Bronchial epithelial cell (primary cell): ENCODE measurements at regions not wholly inside any gene's neighbourhood (a gene's known extent, or its start where the extent isn't known, plus 50 kb on each side); places are given as distances from the start of the nearest gene placed in this dataset.
"Not testable (repeated sequence)": the region's sequence is repeated elsewhere in the genome, so short reads cannot be mapped to it uniquely, and the experiment has no call there.

ENCODE experiments used
- DNase-seq: peaks from one replicate; pipeline ENCODE4 v3.0.0-alpha.2; 2010; ENCODE audit warnings: low read depth
- FAIRE-seq: peaks from 2 replicates; lab custom pipeline; 2011; peaks lifted over from hg19 to GRCh38; lab: Jason Lieb, UNC
- H3K27me3 ChIP-seq: 2 replicates; pipeline ENCODE4 v1.5.1; 2011; ENCODE audit warnings: low read length; ENCODE audit not compliant: control insufficient read depth, insufficient read depth
- H3K36me3 ChIP-seq: 2 replicates; pipeline ENCODE4 v1.5.1; 2011; ENCODE audit warnings: low read length; ENCODE audit not compliant: control insufficient read depth, insufficient read depth
- H3K4me3 ChIP-seq: 2 replicates; pipeline ENCODE4 v1.5.1; 2011; ENCODE audit warnings: mild to moderate bottlenecking, low read depth, low read length, control low read depth
- CTCF ChIP-seq: IDR thresholded peaks from 2 replicates; pipeline ENCODE4 v1.5.1; 2011; ENCODE audit warnings: mild to moderate bottlenecking, moderate library complexity, low read length, control low read depth, inconsistent platforms; ENCODE audit not compliant: insufficient read depth, severe bottlenecking

GRCh38 chr3:75422101-75422945 lies 241.8 kb upstream of the FRG2C start:
- TF ChIP-seq CTCF, result peak; percentile 60
- not testable (repeated sequence) for DNase-seq, H3K4me3 ChIP-seq, FAIRE-seq, H3K36me3 ChIP-seq, H3K27me3 ChIP-seq

GRCh38 chr3:75425379-75425778 lies 238.7 kb upstream of the FRG2C start:
- not testable (repeated sequence) for H3K27me3 ChIP-seq, H3K36me3 ChIP-seq, DNase-seq, FAIRE-seq, H3K4me3 ChIP-seq

DNA sequence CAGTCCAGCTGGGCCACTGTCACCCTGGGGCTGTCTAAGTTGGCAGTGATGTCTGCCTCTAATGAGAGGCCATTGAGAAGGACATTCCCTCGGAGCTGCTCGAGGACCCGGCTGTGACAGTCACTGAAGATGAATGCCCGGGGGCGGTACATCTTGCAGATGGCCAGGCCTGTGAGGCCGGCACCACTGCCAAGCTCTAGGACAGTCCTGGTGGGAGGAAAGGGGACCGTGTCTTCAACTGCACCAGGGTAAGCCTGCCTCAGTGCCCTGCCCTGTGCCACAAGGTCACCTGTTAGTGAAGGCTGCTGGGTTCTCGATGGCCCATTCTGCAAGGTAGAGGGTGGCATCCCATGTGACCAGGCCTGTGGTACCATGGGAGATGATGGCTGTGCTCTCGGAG lies 236.6 kb upstream of the FRG2C start:
- DNase-seq, H3K4me3 ChIP-seq, H3K27me3 ChIP-seq, H3K36me3 ChIP-seq, FAIRE-seq: not testable (repeated sequence)

- not testable (repeated sequence) for H3K27me3 ChIP-seq, H3K36me3 ChIP-seq, DNase-seq, FAIRE-seq, H3K4me3 ChIP-seq
These were observed 236.2 kb upstream of the FRG2C start for GRCh38 chr3:75427906-75428305.

DNA sequence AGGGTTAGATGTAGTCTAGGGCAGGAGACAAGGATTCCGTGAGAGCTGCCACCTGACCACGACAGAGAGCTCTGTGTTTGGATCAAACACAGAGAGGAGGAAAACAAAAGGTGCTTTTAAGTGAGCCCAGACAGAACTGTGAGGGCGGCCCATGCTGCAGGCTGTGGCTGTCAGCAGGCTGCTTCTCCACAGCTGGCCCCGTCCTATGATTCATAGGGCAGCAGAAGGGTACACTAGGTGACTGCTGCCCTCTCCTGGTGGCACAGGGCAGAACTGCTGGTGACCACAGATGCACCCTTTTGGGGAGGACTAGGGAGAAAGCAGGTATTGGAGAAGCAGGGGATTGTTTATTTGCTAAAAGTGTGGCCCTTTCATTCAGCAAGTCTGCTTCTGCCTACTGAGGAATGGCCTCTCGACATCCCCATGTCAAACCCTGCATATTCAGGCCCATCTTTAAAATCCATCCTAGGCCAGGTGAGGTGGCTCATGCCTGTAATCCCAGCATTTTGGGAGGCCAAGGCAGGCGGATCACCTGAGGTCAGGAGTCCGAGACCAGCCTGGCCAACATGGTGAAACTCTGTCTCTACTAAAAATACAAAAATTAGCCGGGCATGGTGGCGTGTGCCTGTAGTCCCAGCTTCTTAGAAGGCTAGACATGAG lies 234.4 kb upstream of the FRG2C start:
- TF ChIP-seq CTCF, result peak; percentile 61

GRCh38 chr3:75430406-75430805 lies 233.7 kb upstream of the FRG2C start:
- not testable (repeated sequence) for H3K36me3 ChIP-seq, FAIRE-seq, DNase-seq, H3K27me3 ChIP-seq, H3K4me3 ChIP-seq

More for the DNA sequence above, 234.4 kb upstream of the FRG2C start:
- not testable (repeated sequence) for H3K36me3 ChIP-seq, H3K4me3 ChIP-seq, FAIRE-seq, H3K27me3 ChIP-seq
- DNase-seq, result peak; percentile 39

DNA sequence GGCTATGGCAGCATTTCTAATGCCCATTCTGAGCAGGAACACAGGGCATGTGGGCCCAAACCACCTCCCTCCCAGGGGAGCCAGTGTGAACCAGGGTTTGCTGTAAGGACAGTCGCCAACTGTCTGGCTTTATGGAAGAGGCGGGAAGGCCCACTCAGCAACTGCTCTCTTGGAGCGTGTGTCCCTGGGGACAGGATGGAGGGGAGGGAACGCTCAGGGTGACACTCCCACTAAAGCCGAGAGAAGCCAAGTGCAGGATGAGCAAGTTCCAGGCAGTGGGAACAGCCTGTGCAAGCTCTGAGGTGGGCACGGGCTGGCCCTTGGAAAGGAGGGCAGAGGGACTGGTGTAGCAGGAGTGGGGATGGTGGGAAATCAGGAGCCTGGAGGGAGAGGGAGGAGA lies 233.0 kb upstream of the FRG2C start:
- DNase-seq, H3K4me3 ChIP-seq, H3K36me3 ChIP-seq, FAIRE-seq, H3K27me3 ChIP-seq: not testable (repeated sequence)

DNA sequence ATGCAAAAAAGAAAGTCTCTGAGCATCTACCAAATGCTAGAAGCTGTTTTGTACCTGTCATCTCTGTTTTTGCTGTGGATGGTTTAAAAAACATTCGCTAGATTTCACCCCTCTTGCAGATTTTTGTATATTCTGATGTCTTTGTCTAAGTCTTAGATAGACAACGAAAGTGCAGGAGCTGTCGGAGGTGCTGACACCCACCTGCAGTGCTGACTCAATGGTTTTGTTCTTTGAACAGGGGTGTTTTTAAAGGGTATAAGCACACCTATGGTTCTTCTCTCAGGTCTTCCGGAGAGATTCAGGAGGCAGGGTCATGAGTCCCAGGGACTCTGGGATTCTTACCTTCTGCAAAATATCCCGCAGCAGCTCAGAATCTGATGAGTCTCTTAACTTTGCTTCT lies 231.7 kb upstream of the FRG2C start:
- not testable (repeated sequence) for H3K36me3 ChIP-seq, H3K4me3 ChIP-seq, H3K27me3 ChIP-seq, FAIRE-seq, DNase-seq

DNA sequence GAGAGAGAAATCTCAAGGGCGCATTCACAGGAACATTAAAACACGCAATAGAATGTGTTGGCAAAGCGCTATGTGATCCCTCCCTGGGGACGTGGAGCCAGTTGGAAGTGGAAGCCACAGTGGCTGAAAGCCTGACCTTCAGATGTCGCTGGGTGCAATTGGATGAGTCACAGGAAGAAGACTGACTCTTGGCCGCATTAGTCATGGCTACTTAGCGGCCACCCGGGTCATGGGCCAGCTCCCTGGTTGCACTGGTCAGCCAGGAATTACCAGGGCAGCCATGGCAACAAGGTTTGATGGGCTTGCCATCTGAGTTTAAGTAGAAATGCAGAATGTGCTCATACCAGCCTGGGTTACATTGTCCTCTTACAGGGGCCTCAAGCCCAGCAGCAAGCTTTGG lies 231.2 kb upstream of the FRG2C start:
- FAIRE-seq, H3K27me3 ChIP-seq, H3K4me3 ChIP-seq, H3K36me3 ChIP-seq, DNase-seq: not testable (repeated sequence)

DNA sequence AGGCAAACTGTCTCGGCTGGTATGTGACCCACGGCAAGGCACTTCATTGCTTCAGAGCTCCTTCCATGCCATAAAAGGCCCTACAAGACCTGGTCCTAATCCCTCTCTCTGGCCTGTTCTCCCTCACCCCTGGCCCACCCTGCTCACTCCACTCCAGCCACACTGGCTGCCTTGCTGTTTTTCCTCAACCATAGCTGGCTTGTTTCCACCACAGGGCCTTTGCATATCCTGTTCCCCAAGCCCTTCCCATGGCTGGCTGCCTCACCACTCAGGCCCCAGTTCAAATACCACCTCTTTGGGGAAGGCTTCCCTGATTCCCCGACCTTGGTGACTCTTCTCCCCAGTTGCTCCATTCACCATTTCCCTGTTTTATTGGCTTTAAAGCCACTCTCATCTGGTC lies 230.8 kb upstream of the FRG2C start:
- H3K27me3 ChIP-seq, FAIRE-seq, DNase-seq, H3K36me3 ChIP-seq, H3K4me3 ChIP-seq: not testable (repeated sequence)

DNA sequence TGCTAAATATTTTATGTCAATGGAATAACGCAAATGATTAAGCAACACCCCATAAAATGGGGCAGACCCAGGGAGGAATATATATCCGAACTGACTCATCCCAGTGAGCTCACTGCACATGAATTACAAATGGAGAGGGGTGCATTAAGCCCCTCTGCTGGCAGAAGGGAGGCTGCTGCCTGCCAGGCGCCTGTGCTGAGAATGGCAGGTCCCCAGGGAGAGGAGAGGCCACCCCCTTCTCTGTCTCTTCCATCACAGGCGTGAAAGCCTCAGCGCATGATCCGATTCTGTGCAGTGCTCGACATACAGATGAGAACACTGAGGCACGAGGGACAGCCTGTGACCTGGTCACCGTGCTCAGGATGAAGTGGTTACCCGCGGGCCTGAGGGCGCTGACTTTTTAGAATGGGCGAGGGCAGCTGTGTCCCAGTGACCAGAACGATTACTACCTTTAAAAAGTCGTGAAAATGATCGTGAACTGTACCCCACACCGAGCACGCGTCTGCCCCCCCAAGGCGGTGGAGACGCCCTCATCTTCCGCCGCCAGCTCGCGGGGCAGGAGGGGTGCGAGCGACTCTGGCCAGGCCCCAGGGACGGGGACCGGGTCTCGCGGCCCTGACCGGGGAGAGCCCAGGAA lies 229.7 kb upstream of the FRG2C start:
- not testable (repeated sequence) for H3K36me3 ChIP-seq, FAIRE-seq, H3K27me3 ChIP-seq
- peak; percentile 28 for DNase-seq
- H3K4me3 ChIP-seq, result peak overlapping the region; percentile 47
